ENCODE measurements at regions not wholly inside any gene's neighbourhood (a gene's known extent, or its start where the extent isn't known, plus 50 kb on each side); places are given as distances from the start of the nearest gene placed in this dataset.
A peak's percentile ranks its signal among the peaks of the same experiment; 100 is the strongest.
"Not testable (repeated sequence)": the region's sequence is repeated elsewhere in the genome, so short reads cannot be mapped to it uniquely, and the experiment has no call there.

DNA sequence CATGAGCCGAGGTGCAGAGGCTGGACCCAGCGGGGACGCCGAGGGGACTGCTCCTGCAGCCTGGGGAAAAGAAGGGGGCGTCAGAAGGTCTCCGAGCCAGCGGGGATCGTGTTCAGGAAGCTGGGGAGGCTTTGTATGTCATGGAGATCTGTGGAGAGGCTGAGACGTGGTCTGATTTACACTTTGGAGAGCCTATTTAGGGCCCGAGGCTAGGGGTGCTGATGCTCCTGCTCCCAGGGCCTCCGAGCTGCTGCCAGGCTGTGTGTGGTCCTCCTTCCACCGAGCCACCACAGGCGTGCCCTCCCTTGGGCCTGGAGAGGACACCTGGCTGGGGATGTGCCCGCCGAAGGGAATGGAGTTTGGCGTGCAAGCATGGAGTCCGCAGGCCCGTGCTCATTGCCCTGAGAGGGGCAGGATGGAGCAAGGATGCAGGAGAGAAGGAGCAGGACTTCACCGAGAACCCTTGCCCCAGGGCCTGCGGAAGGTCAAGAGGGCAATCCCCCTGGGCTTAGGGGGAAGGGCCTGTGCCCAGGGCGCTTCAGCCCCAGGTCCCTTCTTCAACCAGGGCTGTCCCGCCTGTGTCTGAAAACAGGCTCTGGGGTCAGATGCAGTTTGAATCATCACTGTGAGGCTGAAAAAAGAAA is 252.5 kb downstream of the VAPA start:
- no peak for DNase-seq (ENCODE audit: low read depth)
- no peak overlapping the region for H3K4me3 ChIP-seq (ENCODE audit: control insufficient read depth, low read depth, low read length)
- TF ChIP-seq, protein P1, sequence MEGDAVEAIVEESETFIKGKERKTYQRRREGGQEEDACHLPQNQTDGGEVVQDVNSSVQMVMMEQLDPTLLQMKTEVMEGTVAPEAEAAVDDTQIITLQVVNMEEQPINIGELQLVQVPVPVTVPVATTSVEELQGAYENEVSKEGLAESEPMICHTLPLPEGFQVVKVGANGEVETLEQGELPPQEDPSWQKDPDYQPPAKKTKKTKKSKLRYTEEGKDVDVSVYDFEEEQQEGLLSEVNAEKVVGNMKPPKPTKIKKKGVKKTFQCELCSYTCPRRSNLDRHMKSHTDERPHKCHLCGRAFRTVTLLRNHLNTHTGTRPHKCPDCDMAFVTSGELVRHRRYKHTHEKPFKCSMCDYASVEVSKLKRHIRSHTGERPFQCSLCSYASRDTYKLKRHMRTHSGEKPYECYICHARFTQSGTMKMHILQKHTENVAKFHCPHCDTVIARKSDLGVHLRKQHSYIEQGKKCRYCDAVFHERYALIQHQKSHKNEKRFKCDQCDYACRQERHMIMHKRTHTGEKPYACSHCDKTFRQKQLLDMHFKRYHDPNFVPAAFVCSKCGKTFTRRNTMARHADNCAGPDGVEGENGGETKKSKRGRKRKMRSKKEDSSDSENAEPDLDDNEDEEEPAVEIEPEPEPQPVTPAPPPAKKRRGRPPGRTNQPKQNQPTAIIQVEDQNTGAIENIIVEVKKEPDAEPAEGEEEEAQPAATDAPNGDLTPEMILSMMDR (conservative IDR thresholded peaks at IDR 0.05; ENCODE audit: control insufficient read depth, insufficient read depth, low read depth, low read length): no peak

DNA sequence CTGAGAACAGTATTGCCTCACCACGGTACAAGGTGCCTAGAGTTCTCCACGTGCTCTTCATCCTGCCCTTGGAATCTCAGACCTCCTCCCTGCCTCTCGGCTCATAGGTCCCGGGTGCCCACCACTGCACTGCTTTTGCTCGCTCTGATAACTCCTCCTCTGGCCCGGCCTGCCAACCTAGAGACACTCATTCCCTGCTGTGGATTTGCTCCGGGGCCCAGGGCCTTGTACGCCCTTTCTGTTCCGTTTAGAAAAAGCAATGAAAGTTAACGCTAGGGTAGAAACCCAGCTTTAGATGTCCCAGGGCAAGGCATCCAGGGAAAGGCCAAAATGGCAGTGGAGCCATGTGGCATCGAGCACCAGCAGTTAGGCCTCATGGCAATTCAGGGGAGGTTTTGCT is 253.9 kb downstream of the VAPA start:
- DNase-seq (ENCODE audit: low read depth): no peak
- H3K4me3 ChIP-seq (ENCODE audit: control insufficient read depth, low read depth, low read length): no peak overlapping the region
- TF ChIP-seq, protein P1 (conservative IDR thresholded peaks at IDR 0.05; ENCODE audit: control insufficient read depth, insufficient read depth, low read depth, low read length): no peak

DNA sequence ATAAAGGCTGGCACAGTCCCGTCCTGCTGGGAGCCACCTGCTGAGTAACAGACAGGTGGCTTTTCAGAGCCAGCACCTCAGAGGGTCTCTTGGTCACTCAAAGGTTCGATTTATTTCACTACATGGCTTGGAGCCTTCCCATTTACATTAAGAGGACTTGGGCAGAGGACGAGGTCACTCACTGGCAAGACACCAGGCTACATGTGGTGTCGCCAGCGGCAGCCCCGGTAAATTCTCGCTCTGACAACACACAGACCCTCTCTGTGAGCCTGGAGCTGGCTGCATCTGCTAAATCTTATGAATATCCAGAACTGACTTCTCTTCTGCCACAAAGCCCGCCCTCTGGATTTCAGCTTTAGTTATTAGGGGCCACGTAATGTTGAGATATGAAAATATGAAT is 254.7 kb downstream of the VAPA start:
- H3K4me3 ChIP-seq (ENCODE audit: control insufficient read depth, low read depth, low read length): no peak overlapping the region
- TF ChIP-seq, protein P1 (conservative IDR thresholded peaks at IDR 0.05; ENCODE audit: control insufficient read depth, insufficient read depth, low read depth, low read length): no peak

DNA sequence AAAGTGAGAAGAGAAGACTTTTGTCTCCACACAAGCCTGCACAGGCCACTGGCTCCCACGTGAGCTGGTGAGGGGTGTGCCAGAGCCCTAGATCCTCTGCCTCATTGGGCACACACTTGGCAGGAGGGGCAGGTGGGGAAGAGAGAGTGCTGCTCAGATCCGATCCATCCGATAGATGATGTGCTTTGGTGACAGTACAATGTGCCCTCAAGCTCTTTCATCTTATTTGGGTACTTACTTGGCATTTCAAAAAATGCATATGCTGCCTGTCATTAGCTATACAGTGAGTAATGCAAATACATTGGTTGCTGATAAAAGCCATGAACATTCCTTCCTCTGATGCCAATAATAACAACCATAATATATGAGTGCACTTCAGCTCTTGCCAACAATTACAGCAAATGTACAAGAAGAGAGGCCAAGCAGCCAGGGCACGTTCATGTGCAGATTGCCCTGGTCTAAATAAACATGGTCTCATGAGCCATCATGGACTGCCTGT is 255.3 kb downstream of the VAPA start:
- TF ChIP-seq, protein P1 (conservative IDR thresholded peaks at IDR 0.05; ENCODE audit: control insufficient read depth, insufficient read depth, low read depth, low read length): no peak
- DNase-seq (ENCODE audit: low read depth): peak; percentile 75

More for the DNA sequence above, 254.7 kb downstream of the VAPA start:
- DNase-seq (ENCODE audit: low read depth): no peak

DNA sequence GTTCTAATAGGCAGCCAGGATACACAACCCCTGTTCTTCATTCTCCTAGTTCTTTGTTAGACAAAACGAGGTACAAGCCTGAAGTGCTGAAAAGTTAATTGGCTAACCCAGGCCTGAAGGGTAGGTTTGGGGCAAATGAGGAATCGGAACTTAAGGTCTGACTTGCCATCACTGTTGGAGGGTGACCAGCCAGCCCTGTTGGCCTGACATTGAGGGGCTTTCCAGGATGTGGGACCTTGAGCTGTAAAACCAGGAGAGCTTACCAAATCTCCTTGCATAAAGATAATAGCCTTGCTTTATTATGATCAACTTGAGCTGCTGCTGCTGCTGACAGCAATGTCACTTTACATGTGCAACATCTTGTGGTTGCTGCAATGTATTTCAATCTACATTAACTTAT is 256.0 kb downstream of the VAPA start:
- H3K4me3 ChIP-seq (ENCODE audit: control insufficient read depth, low read depth, low read length): no peak overlapping the region
- DNase-seq (ENCODE audit: low read depth): no peak
- TF ChIP-seq, protein P1 (conservative IDR thresholded peaks at IDR 0.05; ENCODE audit: control insufficient read depth, insufficient read depth, low read depth, low read length): no peak

More for the DNA sequence above, 255.3 kb downstream of the VAPA start:
- no peak overlapping the region for H3K4me3 ChIP-seq (ENCODE audit: control insufficient read depth, low read depth, low read length)

DNA sequence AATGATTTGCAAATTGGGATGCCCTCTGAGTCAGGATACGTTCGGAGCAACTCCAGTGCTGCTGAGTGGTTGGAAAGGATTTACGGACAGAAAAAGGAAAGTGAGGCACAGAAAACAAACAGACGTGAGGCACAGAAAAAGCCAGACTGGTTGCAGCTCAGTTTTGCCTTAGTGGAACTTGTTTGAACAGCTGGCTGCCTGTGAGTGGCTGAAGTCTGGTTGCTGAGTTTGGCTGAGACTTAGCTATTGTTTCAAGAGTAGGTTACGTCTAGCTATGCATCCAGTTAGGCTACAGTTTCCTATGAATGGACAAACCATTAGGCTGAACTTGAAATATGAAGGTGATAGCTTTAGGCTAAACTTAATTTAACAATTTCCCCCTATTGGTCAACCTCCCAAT is 256.6 kb downstream of the VAPA start:
- H3K4me3 ChIP-seq (ENCODE audit: control insufficient read depth, low read depth, low read length): no peak overlapping the region
- TF ChIP-seq, protein P1 (conservative IDR thresholded peaks at IDR 0.05; ENCODE audit: control insufficient read depth, insufficient read depth, low read depth, low read length): no peak
- DNase-seq (ENCODE audit: low read depth): no peak

DNA sequence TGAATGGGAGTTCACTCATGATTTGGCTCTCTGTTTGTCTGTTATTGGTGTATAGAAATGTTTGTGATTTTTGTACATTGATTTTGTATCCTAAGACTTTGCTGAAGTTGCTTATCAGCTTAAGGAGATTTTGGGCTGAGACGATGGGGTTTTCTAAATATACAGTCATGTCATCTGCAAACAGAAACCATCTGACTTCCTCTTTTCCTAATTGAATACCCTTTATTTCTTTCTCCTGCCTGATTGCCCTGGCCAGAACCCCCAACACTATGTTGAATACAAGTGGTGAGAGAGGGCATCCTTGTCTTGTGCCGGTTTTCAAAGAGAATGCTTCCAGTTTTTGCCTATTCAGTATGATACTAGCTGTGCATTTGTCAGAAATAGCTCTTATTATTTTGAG is 261.5 kb downstream of the VAPA start:
- not testable (repeated sequence) for H3K4me3 ChIP-seq (ENCODE audit: control insufficient read depth, low read depth, low read length); DNase-seq (ENCODE audit: low read depth)

DNA sequence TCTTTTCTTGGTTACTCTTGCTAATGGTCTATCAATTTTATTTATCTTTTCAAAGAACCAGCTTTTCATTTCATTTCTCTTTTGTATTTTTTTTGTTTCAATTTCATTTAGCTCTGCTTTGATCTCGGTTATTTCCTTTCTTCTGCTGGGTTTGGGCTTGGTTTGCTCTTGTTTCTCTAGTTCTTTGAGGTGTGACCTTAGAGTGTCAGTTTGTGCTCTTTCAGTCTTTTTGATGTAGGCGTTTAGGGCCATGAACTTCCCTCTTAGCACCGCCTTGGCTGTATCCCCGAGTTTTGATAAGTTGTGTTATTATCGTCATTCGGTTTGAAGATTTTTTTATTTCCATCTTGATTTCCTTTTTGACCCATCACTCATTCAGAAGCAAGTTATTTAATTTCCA is 265.5 kb downstream of the VAPA start:
- H3K4me3 ChIP-seq (ENCODE audit: control insufficient read depth, low read depth, low read length): not testable (repeated sequence)

More for the DNA sequence above, 265.5 kb downstream of the VAPA start:
- DNase-seq (ENCODE audit: low read depth): not testable (repeated sequence)
